ENCODE measurements at regions not wholly inside any gene's neighbourhood (a gene's known extent, or its start where the extent isn't known, plus 50 kb on each side); places are given as distances from the start of the nearest gene placed in this dataset.

- TF ChIP-seq POLR2AphosphoS5 (IDR thresholded peaks at IDR 0.05; ENCODE audit: low read depth, low read length), result no peak
- no peak for TF ChIP-seq POLR2A (IDR thresholded peaks at IDR 0.05; ENCODE audit: low read depth, low read length)
- no peak for TF ChIP-seq SPI1 (IDR thresholded peaks at IDR 0.05; ENCODE audit: low read depth, low read length)
- TF ChIP-seq PAX5 (IDR thresholded peaks at IDR 0.05; ENCODE audit: insufficient read depth, low read length, severe bottlenecking), result no peak
These were observed 235.6 kb upstream of the HHIP start for GRCh38 chr4:144410230-144410783.
